ENCODE measurements at regions not wholly inside any gene's neighbourhood (a gene's known extent, or its start where the extent isn't known, plus 50 kb on each side); places are given as distances from the start of the nearest gene placed in this dataset.

DNA sequence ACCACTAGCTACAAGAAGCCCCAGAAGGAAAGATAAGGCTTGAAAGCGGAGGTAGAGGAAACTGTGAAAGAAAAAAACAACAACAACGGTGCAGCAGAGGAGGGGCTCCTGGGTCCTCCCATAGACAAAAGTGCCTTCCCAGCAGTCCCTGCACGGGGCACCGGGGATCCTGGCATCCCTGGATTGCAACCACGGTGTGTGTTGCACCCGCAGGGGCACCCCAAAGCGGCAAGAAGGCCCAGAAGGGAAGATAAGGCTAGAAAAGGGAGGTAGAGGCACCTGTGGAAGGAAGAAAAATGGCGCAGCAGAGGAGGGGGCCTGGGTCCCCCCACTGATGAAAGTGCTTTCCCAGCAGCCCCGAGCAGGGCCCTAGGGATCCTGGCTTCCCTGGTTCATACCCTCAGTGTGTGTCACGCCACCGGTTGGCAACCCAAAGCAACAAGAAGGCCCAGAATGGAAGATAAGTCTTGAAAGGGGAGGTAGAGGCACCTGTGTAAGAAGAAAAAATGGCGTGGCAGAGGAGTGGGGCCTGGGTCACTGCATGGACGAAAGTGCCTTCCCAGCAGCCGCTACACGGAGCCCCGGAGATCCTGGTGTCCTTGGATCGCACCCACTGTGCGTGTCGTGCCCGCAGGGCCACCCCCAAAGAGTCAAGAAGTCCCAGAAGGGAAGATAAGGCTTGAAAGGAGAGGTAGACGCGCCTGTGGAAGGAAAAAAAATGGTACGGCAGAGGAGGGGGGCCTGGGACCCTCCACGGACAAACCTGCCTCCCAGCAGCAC is 281.0 kb downstream of the ALG10 start:
- TF ChIP-seq, protein P1, sequence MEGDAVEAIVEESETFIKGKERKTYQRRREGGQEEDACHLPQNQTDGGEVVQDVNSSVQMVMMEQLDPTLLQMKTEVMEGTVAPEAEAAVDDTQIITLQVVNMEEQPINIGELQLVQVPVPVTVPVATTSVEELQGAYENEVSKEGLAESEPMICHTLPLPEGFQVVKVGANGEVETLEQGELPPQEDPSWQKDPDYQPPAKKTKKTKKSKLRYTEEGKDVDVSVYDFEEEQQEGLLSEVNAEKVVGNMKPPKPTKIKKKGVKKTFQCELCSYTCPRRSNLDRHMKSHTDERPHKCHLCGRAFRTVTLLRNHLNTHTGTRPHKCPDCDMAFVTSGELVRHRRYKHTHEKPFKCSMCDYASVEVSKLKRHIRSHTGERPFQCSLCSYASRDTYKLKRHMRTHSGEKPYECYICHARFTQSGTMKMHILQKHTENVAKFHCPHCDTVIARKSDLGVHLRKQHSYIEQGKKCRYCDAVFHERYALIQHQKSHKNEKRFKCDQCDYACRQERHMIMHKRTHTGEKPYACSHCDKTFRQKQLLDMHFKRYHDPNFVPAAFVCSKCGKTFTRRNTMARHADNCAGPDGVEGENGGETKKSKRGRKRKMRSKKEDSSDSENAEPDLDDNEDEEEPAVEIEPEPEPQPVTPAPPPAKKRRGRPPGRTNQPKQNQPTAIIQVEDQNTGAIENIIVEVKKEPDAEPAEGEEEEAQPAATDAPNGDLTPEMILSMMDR (IDR thresholded peaks at IDR 0.05) = no peak
- no peak for TF ChIP-seq POLR2A (IDR thresholded peaks at IDR 0.05)

All from body of pancreas (tissue), 4 donors.